T-helper 1 cell (primary cell): ENCODE measurements at regions not wholly inside any gene's neighbourhood (a gene's known extent, or its start where the extent isn't known, plus 50 kb on each side); places are given as distances from the start of the nearest gene placed in this dataset.
"Not testable (repeated sequence)": the region's sequence is repeated elsewhere in the genome, so short reads cannot be mapped to it uniquely, and the experiment has no call there.

Experiments used
- DNase-seq, 5 donors: peaks; one replicate each; pipeline ENCODE4 v3.0.0-alpha.2; 2012 to 2020

DNA sequence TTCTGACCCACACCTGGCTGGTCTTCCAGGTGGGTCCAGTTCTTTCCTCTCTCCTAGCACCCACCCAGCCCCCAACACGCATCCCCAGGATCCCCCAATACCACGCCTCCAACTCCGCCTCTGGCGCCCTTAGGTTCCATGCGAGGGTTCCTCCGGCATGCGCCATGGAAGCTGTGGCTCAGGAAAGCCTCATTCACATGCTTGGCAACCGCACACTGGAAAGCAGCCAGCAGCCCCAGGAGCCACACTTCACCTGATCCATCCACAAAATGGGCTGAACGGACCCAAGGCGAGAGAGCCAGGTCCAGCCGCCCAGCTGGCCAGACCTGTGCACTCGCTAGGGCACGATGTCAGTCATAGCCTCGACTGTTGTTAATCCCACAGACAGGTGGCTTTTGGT is 161.2 kb downstream of the PSMG1 start:
- DNase-seq: no peak

- no peak for DNase-seq
Measured at GRCh38 chr21:39021478-39021832, 161.8 kb downstream of the PSMG1 start.

- no peak for DNase-seq
Measured at GRCh38 chr21:39020751-39021477, 162.3 kb downstream of the PSMG1 start.

- DNase-seq: no peak
Measured at GRCh38 chr21:39018730-39019129, 164.5 kb downstream of the PSMG1 start.

DNA sequence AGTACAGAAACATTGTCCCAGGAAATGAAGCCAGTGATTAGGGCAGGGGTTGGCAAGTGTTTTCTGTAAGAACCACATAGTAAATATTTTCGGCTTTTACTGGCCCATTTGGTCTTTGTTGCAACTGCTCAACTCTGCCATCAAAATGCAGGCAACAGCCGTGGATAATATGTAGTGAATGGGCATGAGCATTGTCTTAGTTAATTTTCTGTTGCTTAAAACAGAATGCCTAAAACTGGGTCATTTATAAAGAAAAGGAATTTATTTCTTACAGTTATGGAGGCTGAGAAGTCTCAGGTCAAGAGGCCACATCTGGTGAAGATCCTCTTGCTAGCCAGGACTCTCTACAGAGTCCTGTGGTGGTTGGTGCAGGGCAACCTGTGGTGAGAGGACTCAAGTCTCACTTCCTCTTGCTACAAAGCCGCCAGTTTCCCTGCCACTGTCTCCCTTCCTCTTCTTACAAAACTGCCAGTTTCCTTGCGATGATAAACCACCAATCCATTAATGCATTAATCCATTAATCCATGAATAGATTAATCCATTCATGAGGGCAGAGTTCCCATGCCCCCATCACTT is 166.4 kb downstream of the PSMG1 start:
- DNase-seq: peak in 1 of 5 donors; percentile 24

GRCh38 chr21:39014747-39015146 is 168.5 kb downstream of the PSMG1 start:
- DNase-seq: no peak

DNA sequence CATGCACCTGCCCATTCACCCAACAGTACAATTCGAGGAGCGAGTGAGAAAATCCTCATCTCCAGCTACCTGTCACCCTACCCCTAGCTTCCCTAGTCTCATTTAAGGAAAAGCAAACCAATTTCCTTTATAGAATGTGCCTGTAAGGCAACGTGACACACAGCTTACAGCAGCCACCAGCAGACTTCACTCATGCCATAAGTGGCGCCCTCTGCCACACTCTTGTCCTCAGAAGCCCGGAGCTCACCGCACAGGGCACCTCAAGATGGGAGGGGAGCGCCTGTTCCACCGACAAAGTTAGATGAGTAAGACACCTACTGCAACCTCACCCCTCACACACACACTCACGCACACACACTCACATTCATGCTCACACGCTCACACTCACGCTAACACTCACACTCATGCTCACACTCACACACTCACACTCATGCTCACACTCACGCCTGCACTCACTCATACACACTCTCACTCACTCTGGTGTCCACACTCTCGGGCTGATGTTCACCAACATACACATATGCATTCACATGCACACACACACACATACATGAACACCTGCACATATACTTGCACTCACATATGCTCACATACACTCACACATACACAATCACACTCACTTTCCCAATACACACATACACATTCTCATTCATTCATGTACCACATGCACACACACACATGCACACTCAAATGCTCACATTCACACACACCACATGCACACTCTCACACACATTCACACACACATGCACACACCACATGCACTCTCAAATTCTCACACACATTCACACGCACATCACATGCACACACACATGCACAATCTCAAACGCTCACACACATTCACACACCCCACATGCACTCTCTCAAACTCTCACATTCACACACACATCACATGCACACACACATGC is 170.7 kb downstream of the PSMG1 start:
- DNase-seq: no peak

- DNase-seq: no peak
Measured at GRCh38 chr21:39011911-39012310, 171.3 kb downstream of the PSMG1 start.

DNA sequence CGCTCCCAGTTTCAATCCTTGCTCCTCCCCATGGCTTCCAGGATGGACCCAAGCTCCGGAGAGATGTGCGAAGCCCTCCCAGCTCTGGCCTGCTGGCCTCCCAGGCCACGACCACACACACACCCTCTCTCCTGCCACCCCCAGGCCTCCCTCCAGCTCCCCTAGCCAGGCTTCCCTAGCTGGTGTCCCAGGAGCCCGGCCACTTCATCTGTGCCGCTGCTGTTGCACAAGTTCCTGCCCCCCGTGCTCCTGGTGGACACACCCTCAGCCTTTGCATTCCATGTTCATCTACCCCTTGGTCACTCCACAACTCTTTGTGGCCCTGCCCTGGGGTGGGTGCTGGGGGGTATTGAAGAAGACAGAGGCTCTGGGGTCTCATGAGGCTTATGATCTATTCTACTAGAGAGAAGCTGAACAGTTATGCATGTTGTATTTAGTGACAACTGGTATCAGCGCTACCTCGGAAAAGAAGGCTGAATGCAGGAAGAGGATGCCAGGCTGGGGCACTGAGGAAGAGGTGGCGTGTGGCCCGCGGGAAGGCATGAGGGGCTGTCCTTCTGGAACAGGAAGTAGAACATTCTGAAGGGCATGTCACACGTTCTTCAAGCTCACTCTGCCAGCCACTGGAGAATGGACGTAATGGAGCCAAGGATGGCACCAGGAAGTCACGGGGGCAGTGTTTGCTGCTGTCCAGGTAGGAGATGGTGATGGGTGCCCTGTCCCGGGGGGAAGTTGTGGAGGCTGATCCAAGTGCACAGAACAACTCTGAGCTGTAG is 172.4 kb downstream of the PSMG1 start:
- no peak for DNase-seq

DNA sequence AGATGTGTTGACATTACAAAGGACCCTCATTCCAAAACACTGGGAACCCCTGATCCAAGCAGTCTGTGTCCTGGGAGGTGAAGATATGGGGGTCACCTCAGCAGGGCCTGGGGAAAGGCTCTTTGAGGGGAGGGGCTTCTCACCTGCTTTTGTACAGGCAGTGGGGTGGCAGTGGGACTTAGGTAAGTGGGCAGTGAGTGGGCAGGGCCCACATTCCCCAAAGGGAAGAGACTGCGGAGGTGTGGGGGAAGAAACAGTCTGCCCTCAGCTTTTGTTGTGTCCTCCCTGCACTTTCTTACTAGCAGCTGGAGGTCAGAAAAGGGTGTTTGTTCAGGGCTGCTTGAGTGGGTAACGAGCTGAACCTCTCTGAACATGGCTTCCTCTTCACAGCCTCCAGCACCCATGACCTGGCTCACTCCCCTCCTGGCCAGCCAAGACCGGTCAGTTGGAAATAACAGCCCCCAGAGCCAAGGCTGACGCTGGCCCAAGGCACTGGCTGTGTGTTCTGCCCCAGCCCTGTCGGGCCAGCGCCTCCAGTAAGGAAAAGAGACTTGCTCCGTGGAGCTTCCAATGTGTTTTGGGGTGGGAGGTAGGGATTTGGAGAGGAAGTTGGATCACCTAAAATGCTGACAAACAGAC is 173.5 kb downstream of the PSMG1 start:
- no peak for DNase-seq

- no peak for DNase-seq
Measured at GRCh38 chr21:39007985-39008384, 175.3 kb downstream of the PSMG1 start.

- DNase-seq: no peak
Measured at GRCh38 chr21:39007532-39007931, 175.7 kb downstream of the PSMG1 start.

DNA sequence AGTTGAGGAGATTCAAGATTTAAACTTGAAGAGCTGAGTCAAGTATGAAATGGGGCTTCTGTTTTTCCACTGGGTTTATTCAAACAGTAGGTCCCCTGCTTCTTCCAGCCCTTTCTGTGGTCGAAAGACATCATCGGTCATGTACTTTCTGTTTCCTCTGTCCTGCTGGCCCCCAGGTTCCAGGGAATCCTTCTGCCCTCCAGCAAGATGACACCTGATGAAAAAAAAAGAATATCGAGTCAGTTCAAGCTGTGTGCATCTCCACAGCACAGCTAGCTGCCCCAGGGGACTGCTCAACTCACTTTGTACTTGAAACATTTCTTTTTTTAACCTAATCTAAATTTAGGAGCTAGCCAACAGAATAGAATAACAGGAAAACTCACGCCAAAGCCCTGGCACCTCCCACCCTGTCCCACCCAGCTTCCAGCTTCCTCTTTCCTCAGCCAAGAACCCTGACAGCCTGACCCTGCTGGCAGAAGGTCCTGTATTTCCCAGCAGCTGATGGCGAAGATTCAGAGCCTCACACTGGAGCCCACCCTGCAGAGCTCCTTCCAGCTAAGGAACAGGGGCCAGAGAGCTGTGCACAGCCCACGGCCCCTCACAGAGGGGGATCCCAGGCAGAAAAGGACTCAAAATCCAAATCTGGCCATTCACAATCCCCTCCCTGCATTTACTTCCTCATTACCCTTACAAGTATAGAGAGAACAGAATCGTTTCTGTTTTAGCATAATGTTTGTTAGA is 176.5 kb downstream of the PSMG1 start:
- DNase-seq: no peak

DNA sequence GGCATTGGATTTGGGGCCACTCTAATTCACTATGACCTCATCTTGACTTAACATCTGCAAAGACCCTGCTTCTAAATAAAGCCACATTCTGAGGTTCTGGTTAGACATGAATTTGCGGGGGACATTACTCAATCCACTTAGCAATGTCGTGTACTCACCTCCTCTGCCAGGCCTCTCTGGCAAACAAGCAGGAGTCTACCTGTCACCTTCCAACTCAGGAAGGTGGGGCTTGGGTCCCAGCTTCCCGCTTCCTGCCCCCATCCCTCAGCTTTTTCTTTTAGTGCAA is 177.8 kb downstream of the PSMG1 start:
- DNase-seq: no peak

DNA sequence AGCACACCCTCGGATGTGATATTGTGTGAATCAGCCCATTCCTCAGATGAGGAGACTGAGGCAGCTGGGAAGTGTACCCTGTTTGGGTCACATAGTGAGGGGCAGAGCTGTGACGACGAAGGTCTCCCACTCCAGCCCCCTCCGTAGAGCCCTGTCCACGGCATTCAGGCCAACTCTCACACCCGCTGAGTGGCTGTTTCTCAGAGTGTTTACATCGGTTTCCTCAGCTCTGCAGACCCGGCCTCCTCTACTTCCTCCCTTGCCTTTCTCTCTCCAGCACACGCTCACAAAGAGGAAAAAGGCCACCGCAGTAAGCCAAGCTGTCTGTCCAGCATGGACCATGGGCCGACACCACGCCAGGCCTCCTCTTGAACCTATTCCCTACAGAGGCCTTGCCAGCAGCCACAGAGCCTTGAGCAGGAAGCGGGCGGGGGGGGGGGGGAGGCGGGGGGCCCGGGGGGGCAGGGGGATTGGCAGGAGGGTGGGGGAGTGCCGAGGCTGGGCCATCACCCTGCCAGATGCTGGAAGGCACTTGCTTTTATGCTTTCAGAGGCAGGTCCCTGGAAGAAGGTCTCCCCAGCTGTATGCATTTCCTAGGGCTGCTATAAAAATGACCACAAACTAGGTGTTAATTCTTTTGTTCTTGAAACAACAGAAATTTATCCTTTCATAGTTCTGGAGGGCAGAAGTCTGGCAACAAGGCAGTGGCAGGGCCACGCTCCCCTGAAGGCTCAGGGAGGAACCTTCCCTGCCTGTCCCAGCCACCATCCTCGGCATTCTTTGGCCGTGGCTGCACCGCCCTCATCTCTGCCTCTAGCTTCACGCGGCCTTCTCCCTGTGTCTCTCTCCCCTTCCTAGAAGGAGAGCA is 178.4 kb downstream of the PSMG1 start:
- DNase-seq: peak in 1 of 5 donors; percentile 29

DNA sequence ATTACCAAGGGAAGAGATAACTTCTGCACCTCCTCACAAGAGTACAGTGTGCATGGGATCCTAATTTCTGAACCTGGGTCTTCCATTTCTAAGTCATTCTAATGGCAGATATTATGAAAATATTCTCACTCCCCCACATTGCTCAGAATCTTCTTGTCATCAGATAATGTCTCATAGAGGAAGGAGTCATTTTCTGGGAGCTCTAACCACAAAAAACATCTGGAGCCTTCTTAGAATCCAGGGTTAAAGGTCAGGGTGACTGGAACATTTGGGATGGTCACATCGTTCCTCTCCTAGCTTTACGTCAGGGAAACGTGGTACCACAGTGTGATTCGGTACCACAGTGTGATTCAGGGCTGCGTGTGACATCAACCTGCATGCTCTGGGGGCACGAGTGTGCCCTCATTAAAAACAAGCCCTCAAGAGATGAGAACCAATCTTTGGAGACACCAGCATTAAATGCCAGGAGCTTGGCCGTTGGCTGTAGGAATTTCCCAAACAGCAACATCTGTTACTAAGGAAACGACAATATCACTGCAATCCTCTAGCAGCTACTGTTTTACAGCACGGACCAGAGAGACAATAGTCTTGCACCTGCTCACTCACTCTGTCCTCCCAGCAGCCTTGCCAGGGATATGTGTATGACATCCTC is 179.1 kb downstream of the PSMG1 start:
- no peak for DNase-seq

DNA sequence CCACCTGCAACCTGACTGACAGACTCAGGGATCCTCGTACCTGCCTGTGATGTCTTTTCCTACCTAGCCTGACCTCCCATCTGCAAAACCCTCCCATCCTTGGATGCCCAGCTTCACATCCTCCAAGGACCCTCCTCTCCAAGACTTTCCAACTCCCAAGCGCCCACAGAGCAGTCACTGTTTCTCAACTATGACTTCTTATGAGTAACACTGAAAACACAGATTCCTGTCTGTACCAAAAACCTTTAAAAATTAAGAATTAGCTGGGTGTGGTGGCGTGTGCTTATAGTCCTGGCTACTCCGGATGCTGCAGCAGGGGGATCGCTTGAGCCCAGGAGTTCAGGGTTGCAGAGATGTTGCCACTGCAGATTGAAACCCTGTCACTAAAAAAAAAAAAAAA is 181.9 kb downstream of the PSMG1 start:
- no peak for DNase-seq

GRCh38 chr21:39000496-39000895 is 182.8 kb downstream of the PSMG1 start:
- peak in 1 of 5 donors; percentile 25 for DNase-seq

- no peak for DNase-seq
Measured at GRCh38 chr21:38999161-38999560, 184.1 kb downstream of the PSMG1 start.

- not testable (repeated sequence) for DNase-seq
Measured at GRCh38 chr21:38998281-38998680, 185.0 kb downstream of the PSMG1 start.

DNA sequence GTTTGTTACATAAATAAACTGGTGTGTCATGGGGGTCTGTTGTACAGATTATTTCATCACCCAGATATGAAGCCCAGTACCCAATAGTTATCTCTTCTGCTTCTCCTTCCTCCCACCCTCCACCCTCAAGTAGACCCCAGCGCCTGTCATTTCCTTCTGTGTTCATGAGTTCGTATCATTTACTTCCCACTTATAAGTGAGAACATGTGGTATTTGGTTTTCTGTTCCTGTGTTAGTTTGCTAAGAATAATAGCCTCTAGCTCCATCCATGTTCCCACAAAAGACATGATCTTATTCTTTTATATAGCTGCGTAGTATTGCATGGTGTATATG is 185.4 kb downstream of the PSMG1 start:
- not testable (repeated sequence) for DNase-seq
